CD14-positive monocyte (primary cell): ENCODE measurements at regions not wholly inside any gene's neighbourhood (a gene's known extent, or its start where the extent isn't known, plus 50 kb on each side); places are given as distances from the start of the nearest gene placed in this dataset.
"Not testable (repeated sequence)": the region's sequence is repeated elsewhere in the genome, so short reads cannot be mapped to it uniquely, and the experiment has no call there.

Experiments
- DNase-seq, 3 donors: peaks; one replicate each; pipeline ENCODE4 v3.0.0-alpha.2; 2011 to 2022
- H2AFZ ChIP-seq: 2 replicates; pipeline ENCODE4 v1.6.0; 2012; ENCODE audit warnings: mild to moderate bottlenecking, low read depth, low read length, inconsistent platforms; ENCODE audit not compliant: insufficient read depth, poor library complexity, severe bottlenecking
- H3K27ac ChIP-seq, 2 donors: 1 replicate in 1 of 2; 2 replicates in 1 of 2; pipeline ENCODE4 v1.5.1; 2012 to 2013; ENCODE audit warnings: low read length in 2 of 2, control low read depth in 1 of 2, inconsistent platforms in 1 of 2, low read depth in 1 of 2, mild to moderate bottlenecking in 1 of 2
- H3K27me3 ChIP-seq, 2 donors: one replicate each; pipeline versions ENCODE4 v1.6.0 to v1.6.1; 2011 to 2013; ENCODE audit warnings: low read length in 2 of 2; ENCODE audit not compliant: control insufficient read depth in 2 of 2, insufficient read depth in 2 of 2
- H3K36me3 ChIP-seq, 2 donors: replicated peaks in 1 of 2; 1 replicate in 1 of 2; 2 replicates in 1 of 2; pipeline versions ENCODE4 v1.5.1 to v1.6.1; 2012 to 2013; ENCODE audit warnings: low read length in 2 of 2, control low read depth in 1 of 2, inconsistent platforms in 1 of 2, mild to moderate bottlenecking in 1 of 2; ENCODE audit not compliant: insufficient read depth in 2 of 2, control insufficient read depth in 1 of 2
- H3K4me1 ChIP-seq, 2 donors: 1 replicate in 1 of 2; 2 replicates in 1 of 2; pipeline versions ENCODE4 v1.5.1 to v1.6.1; 2012 to 2013; ENCODE audit warnings: low read length in 2 of 2, control low read depth in 1 of 2, inconsistent platforms in 1 of 2, mild to moderate bottlenecking in 1 of 2, moderate library complexity in 1 of 2; ENCODE audit not compliant: insufficient read depth in 2 of 2, control insufficient read depth in 1 of 2
- H3K4me2 ChIP-seq: replicated peaks from 2 replicates; pipeline ENCODE3; 2012; ENCODE audit warnings: low read length, moderate library complexity, mild to moderate bottlenecking; ENCODE audit not compliant: poor library complexity, severe bottlenecking; ENCODE audit errors: extremely low read depth
- H3K4me3 ChIP-seq, 3 experiments: fragments of 200-600 bp in 1 of 3; sonication (generic) in 1 of 3; replicated peaks in 1 of 3; 1 replicate in 2 of 3; 2 replicates in 1 of 3; pipeline ENCODE4 v1.5.1; 2011 to 2013; ENCODE audit warnings: low read length in 3 of 3, mild to moderate bottlenecking in 3 of 3, control low read depth in 2 of 3, low read depth in 2 of 3, inconsistent platforms in 1 of 3, moderate library complexity in 1 of 3
- H3K79me2 ChIP-seq: 2 replicates; pipeline ENCODE4 v1.6.0; 2012; ENCODE audit warnings: mild to moderate bottlenecking, control low read depth, inconsistent platforms, low read length, moderate library complexity; ENCODE audit not compliant: insufficient read depth
- H3K9ac ChIP-seq: 2 replicates; pipeline ENCODE4 v1.6.0; 2017; ENCODE audit warnings: low read length, mild to moderate bottlenecking; ENCODE audit not compliant: insufficient read depth, poor library complexity, severe bottlenecking
- H3K9me3 ChIP-seq, 2 donors: replicated peaks in 1 of 2; 1 replicate in 1 of 2; 2 replicates in 1 of 2; pipeline versions ENCODE4 v1.5.1 to v1.6.1; 2012 to 2013; ENCODE audit warnings: low read length in 2 of 2, control low read depth in 1 of 2; ENCODE audit not compliant: control insufficient read depth in 1 of 2, insufficient read depth in 1 of 2
- H4K20me1 ChIP-seq: 2 replicates; pipeline ENCODE4 v1.6.0; 2012; ENCODE audit warnings: mild to moderate bottlenecking, low read length, control low read depth, moderate library complexity; ENCODE audit not compliant: insufficient read depth
- H3K27ac Mint-ChIP-seq, 7 donors: one replicate each; pipeline ENCODE4 v1.8.0; 2020; ENCODE audit warnings: mild to moderate bottlenecking in 7 of 7, mixed read lengths in 7 of 7, moderate library complexity in 6 of 7, inconsistent platforms in 2 of 7
- H3K27me3 Mint-ChIP-seq, 3 donors: one replicate each; pipeline ENCODE4 v1.8.0; 2021 to 2022; ENCODE audit warnings: low read depth in 3 of 3, mild to moderate bottlenecking in 3 of 3, mixed read lengths in 3 of 3, moderate library complexity in 3 of 3, inconsistent platforms in 1 of 3
- H3K36me3 Mint-ChIP-seq, 2 donors: one replicate each; pipeline ENCODE4 v1.8.0; 2020; ENCODE audit warnings: mixed read lengths in 2 of 2, inconsistent platforms in 1 of 2, mild to moderate bottlenecking in 1 of 2
- H3K4me1 Mint-ChIP-seq: one replicate; pipeline ENCODE4 v1.8.0; 2020; ENCODE audit warnings: mild to moderate bottlenecking, mixed read lengths
- H3K4me3 Mint-ChIP-seq, 2 donors: one replicate each; pipeline ENCODE4 v1.8.0; 2020; ENCODE audit warnings: mild to moderate bottlenecking in 2 of 2, mixed read lengths in 2 of 2, moderate library complexity in 1 of 2
- H3K9me3 Mint-ChIP-seq, 7 donors: one replicate each; pipeline ENCODE4 v1.8.0; 2020 to 2022; ENCODE audit warnings: mixed read lengths in 7 of 7, mild to moderate bottlenecking in 6 of 7, moderate library complexity in 6 of 7, inconsistent platforms in 2 of 7
- CTCF ChIP-seq: fragments of 200-600 bp; IDR thresholded peaks from one replicate; pipeline ENCODE4 v1.8.0; 2022; ENCODE audit warnings: antibody characterized with exemption, mild to moderate bottlenecking
- WGBS: methylation state at CpG from one replicate; pipeline ENCODE4 v1.1.5; 2013; ENCODE audit warnings: missing lambda C conversion rate; ENCODE audit not compliant: insufficient coverage; 5-methylcytosine and 5-hydroxymethylcytosine counted together
- intact Hi-C, 2 donors: fragments of 100-400 bp; cut with micrococcal nuclease; formaldehyde crosslinking; loops; one replicate each; pipeline versions ENCODE4 v1.15.0 to v1.15.1; 2023

- Histone ChIP-seq H3K4me1 (no peaks in the 10 kb centered on the region), H3K79me2 (no peaks in the 10 kb centered on the region), H2AFZ (no peak overlapping the region), H3K9ac (no peak overlapping the region), H3K4me2 (no peak overlapping the region), H3K27me3 (no peaks in the 10 kb centered on the region), H3K9me3 (no peaks in the 10 kb centered on the region), H3K36me3 (no peaks in the 10 kb centered on the region), H4K20me1 (no peaks in the 10 kb centered on the region), H3K4me3 (no peak overlapping the region), H3K27ac (no peak overlapping the region)
- H3K9me3 Mint-ChIP-seq: no peaks in the 10 kb centered on the region
- no peak overlapping the region for H3K4me3 Mint-ChIP-seq
- DNase-seq: no peak
- no peak for TF ChIP-seq CTCF
- intact Hi-C loops: no loop called here
- no peaks in the 10 kb centered on the region for H3K4me1 Mint-ChIP-seq
- no peaks in the 10 kb centered on the region for H3K36me3 Mint-ChIP-seq
- H3K27me3 Mint-ChIP-seq: peaks cover 0 to 3% (median 1%) of the 10 kb centered on the region in 3 donors
- 100% methylated on average over 1 of the region's 5 CpGs for WGBS
- H3K27ac Mint-ChIP-seq: no peak overlapping the region
Observed at GRCh38 chr11:81241672-81242275, 1491.9 kb downstream of the FAM181B start.

GRCh38 chr11:81237139-81237538, 1496.5 kb downstream of the FAM181B start:
- no peaks in the 10 kb centered on the region for H3K4me1 Mint-ChIP-seq
- H3K36me3 Mint-ChIP-seq: no peaks in the 10 kb centered on the region
- no peak overlapping the region for H3K27ac Mint-ChIP-seq

GRCh38 chr11:81227409-81227808, 1506.3 kb downstream of the FAM181B start:
- 97% methylated on average over 11 of the region's 13 CpGs for WGBS
- H3K4me2 ChIP-seq, DNase-seq, H2AFZ ChIP-seq, H3K4me3 Mint-ChIP-seq, H4K20me1 ChIP-seq, H3K4me1 Mint-ChIP-seq, H3K4me3 ChIP-seq, H3K27me3 ChIP-seq, H3K27ac ChIP-seq, intact Hi-C loops, H3K79me2 ChIP-seq, H3K9me3 ChIP-seq, H3K9me3 Mint-ChIP-seq, H3K4me1 ChIP-seq, H3K36me3 ChIP-seq, H3K9ac ChIP-seq, H3K27ac Mint-ChIP-seq, H3K36me3 Mint-ChIP-seq, H3K27me3 Mint-ChIP-seq: not testable (repeated sequence)

More at GRCh38 chr11:81237139-81237538, 1496.5 kb downstream of the FAM181B start:
- no CpG with 5 or more reads among the region's 1 CpG for WGBS
- TF ChIP-seq CTCF: no peak
- Histone ChIP-seq H3K9ac (no peak overlapping the region), H3K79me2 (no peaks in the 10 kb centered on the region), H2AFZ (no peak overlapping the region), H3K4me2 (no peak overlapping the region), H3K9me3 (no peaks in the 10 kb centered on the region), H3K27ac (no peak overlapping the region), H3K36me3 (no peaks in the 10 kb centered on the region), H3K4me1 (no peaks in the 10 kb centered on the region), H3K4me3 (no peak overlapping the region), H3K27me3 (no peaks in the 10 kb centered on the region), H4K20me1 (no peaks in the 10 kb centered on the region)
- Mint-ChIP-seq H3K9me3 (no peaks in the 10 kb centered on the region), H3K4me3 (no peak overlapping the region), H3K27me3 (peaks cover 0 to under 1% (median 0%) of the 10 kb centered on the region in 3 donors)
- intact Hi-C loops: no loop called here
- no peak for DNase-seq
